ENCODE measurements at regions not wholly inside any gene's neighbourhood (a gene's known extent, or its start where the extent isn't known, plus 50 kb on each side); places are given as distances from the start of the nearest gene placed in this dataset.

DNA sequence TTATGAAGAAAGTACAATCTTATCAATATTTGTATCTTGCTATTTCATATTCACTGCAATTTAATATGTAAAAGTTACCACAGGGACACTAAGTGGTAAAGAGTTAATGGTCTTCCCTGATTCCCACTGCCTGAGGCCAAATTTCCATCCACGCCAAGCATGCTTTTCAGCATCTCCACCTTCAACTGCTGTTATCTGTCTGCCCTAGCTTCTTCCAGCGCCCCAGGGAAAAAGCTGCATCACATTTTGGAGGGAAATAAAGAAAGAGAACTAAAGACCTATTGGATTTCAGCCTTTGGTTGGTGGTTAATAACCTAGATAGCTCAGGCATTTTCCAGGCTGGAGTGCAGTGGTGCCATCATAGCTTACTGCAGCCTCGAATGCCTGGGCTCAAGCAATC, 61.3 kb upstream of the NKX2-2 start:
- no peak overlapping the region for H3K18ac ChIP-seq (ENCODE audit: low read depth, low read length)
- dilution Hi-C loops (cut with HindIII; ENCODE audit: low sequenced_read_pairs, unreplicated experiment) (no loop called here), intact Hi-C loops (cut with micrococcal nuclease) (no loop called here), in situ Hi-C loops (cut with MboI; ENCODE audit: low sequenced_read_pairs) (no loop called here)
- H3K27ac ChIP-seq (ENCODE audit: insufficient read depth, low read length): no peak overlapping the region
- H3K9ac ChIP-seq (ENCODE audit: low read depth, low read length): no peak overlapping the region
- no peak overlapping the region for H2BK20ac ChIP-seq (ENCODE audit: low read depth, low read length)
- H2AFZ ChIP-seq (replicated peaks; ENCODE audit: low read length, poor library complexity): no peak overlapping the region
- H2AK5ac ChIP-seq (ENCODE audit: low read depth, low read length): no peak overlapping the region
- H3K9me3 ChIP-seq (ENCODE audit: control insufficient read depth, insufficient read depth, low read length): no peaks in the 10 kb centered on the region
- WGBS, 2 experiments (ENCODE audit: extremely low coverage in 2 of 2, insufficient read length in 1 of 2): no CpG with 5 or more reads among the region's 3 CpGs
- H3K14ac ChIP-seq (replicated peaks; ENCODE audit: low read depth, low read length): no peak overlapping the region
- H2BK120ac ChIP-seq (ENCODE audit: low read depth, low read length): no peak overlapping the region
- no peak overlapping the region for H3K56ac ChIP-seq (ENCODE audit: extremely low read depth, insufficient read depth, low read length)
- H3K36me3 ChIP-seq (ENCODE audit: control insufficient read depth, insufficient read depth, low read length): no peaks in the 10 kb centered on the region
- no peaks in the 10 kb centered on the region for H3K9me1 ChIP-seq (ENCODE audit: insufficient read depth, low read length)
- no peak for TF ChIP-seq CHD1 (IDR thresholded peaks at IDR 0.05; ENCODE audit: low read depth, low read length)
- TF ChIP-seq RCOR1 (IDR thresholded peaks at IDR 0.05; ENCODE audit: insufficient replicate concordance, low read length): no peak
- TF ChIP-seq, protein P1, sequence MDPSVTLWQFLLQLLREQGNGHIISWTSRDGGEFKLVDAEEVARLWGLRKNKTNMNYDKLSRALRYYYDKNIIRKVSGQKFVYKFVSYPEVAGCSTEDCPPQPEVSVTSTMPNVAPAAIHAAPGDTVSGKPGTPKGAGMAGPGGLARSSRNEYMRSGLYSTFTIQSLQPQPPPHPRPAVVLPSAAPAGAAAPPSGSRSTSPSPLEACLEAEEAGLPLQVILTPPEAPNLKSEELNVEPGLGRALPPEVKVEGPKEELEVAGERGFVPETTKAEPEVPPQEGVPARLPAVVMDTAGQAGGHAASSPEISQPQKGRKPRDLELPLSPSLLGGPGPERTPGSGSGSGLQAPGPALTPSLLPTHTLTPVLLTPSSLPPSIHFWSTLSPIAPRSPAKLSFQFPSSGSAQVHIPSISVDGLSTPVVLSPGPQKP (IDR thresholded peaks at IDR 0.05; ENCODE audit: borderline replicate concordance, low read depth, low read length): no peak
- no peak for TF ChIP-seq FOS (IDR thresholded peaks at IDR 0.05; ENCODE audit: low read depth, low read length)
- ChIA-PET CTCF (no interaction called here), POLR2A (ENCODE audit: unreplicated experiment) (no interaction called here)
- ATAC-seq (ENCODE audit: low read depth): no peak
- no peak overlapping the region for H2BK15ac ChIP-seq (ENCODE audit: low read depth, low read length)
- no peak overlapping the region for H4K8ac ChIP-seq (ENCODE audit: low read depth in 2 of 2, low read length in 2 of 2)
- H3K79me1 ChIP-seq (ENCODE audit: low read depth in 1 of 2, low read length in 2 of 2): no peaks in the 10 kb centered on the region
- H4K91ac ChIP-seq (ENCODE audit: insufficient read depth, low read depth, low read length): no peak overlapping the region
- H3K4me2 ChIP-seq (ENCODE audit: low read depth, low read length): no peak overlapping the region
- no peaks in the 10 kb centered on the region for H4K20me1 ChIP-seq (ENCODE audit: insufficient read depth, low read length)
- no peak overlapping the region for H3K4ac ChIP-seq (ENCODE audit: low read depth, low read length)
- no peak overlapping the region for H2BK5ac ChIP-seq (ENCODE audit: low read depth, low read length, poor library complexity, severe bottlenecking)
- no peaks in the 10 kb centered on the region for H3K4me1 ChIP-seq (ENCODE audit: control insufficient read depth, insufficient read depth, low read length)
- H4K5ac ChIP-seq (ENCODE audit: low read depth, low read length): no peak overlapping the region
- no peaks in the 10 kb centered on the region for H3K27me3 ChIP-seq (ENCODE audit: control insufficient read depth, insufficient read depth, low read length)
- no peak overlapping the region for H3K23ac ChIP-seq (ENCODE audit: low read depth, low read length)
- BruUV-seq (replicated peaks): no TSS peak
- DNase-seq: no peak
- H3K4me3 ChIP-seq (ENCODE audit: insufficient read depth, low read depth, low read length): no peak overlapping the region
- no peak overlapping the region for H2AK9ac ChIP-seq (replicated peaks; ENCODE audit: low read depth, low read length, poor library complexity)

Data from IMR-90 (cell line).